ENCODE measurements at regions not wholly inside any gene's neighbourhood (a gene's known extent, or its start where the extent isn't known, plus 50 kb on each side); places are given as distances from the start of the nearest gene placed in this dataset.
A peak's percentile ranks its signal among the peaks of the same experiment; 100 is the strongest.

DNA sequence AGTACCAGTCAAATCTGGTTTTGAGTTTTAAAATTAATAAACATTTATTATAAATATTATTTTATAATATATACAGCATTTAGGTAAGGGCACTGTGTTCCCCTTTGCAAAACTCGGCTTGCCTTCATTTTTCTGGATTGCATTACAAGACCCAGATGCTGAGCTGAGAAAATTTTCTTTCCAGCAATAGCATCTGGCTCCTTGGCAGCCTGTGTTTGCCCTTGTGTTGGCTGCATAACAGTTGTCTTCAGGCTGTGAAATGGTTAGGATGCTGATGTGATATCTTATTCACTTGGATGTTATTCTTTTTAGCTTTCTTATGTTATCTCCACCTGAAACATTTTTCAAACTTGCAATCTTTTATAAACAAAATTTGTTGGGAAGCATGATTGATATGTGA lies 784.4 kb downstream of the DACH1 start:
- TF ChIP-seq TAF1 (IDR thresholded peaks at IDR 0.05; ENCODE audit: low read depth, low read length) (no peak), POLR2AphosphoS5 (IDR thresholded peaks at IDR 0.05; ENCODE audit: low read depth, low read length) (no peak), PAX5 (IDR thresholded peaks at IDR 0.05; ENCODE audit: insufficient read depth, low read length, severe bottlenecking) (no peak), POU2F2 (IDR thresholded peaks at IDR 0.05; ENCODE audit: low read depth, low read length) (no peak), POLR2A (IDR thresholded peaks at IDR 0.05; ENCODE audit: low read depth, low read length) (no peak), SPI1 (IDR thresholded peaks at IDR 0.05; ENCODE audit: low read depth, low read length) (no peak)
- DNase-seq (ENCODE audit: insufficient read length, low spot score) (no peak), FAIRE-seq (no peak)

DNA sequence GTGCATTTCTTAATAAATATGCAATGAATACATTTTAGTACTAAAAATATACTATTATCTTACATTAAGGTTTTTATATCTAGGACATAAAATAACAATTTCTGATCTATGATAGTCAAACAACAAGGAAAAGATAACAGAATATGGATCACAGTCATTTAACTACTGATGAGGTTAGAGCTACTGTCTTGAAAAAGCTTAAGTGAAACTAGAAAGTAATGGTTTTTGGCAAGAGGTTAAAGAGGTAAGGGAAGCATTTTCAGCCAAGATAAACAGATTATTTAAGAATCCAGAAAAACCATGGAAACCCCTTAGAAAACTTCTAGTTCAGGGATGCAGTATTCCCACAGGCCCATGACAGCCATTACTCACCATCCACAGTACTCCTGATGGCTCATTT lies 787.4 kb downstream of the DACH1 start:
- TF ChIP-seq TAF1 (IDR thresholded peaks at IDR 0.05; ENCODE audit: low read depth, low read length) (no peak), POLR2AphosphoS5 (IDR thresholded peaks at IDR 0.05; ENCODE audit: low read depth, low read length) (no peak), PAX5 (IDR thresholded peaks at IDR 0.05; ENCODE audit: insufficient read depth, low read length, severe bottlenecking) (no peak), SPI1 (IDR thresholded peaks at IDR 0.05; ENCODE audit: low read depth, low read length) (no peak), POLR2A (IDR thresholded peaks at IDR 0.05; ENCODE audit: low read depth, low read length) (no peak), POU2F2 (IDR thresholded peaks at IDR 0.05; ENCODE audit: low read depth, low read length) (no peak)
- DNase-seq (ENCODE audit: insufficient read length, low spot score) (no peak), FAIRE-seq (no peak)

DNA sequence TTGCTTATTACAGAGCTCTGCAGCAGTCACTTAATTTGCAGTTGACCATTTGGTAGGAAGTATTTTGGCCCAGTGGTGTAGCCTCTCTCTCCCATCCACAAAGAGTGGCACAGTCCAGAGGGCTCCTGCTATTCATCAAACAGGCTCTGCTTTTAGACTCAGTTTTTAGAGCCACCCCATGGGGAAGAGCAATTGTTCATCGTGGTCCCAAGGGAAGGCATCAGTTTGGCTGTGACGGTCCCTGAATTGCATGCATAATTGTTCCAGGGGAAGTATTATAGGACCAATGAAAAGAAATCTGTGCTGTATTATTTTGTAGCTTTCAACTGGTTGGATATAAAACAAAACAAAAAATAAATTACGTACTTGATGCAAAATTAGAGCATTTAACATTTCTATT lies 799.0 kb downstream of the DACH1 start:
- no peak for TF ChIP-seq POU2F2 (IDR thresholded peaks at IDR 0.05; ENCODE audit: low read depth, low read length)
- no peak for TF ChIP-seq POLR2A (IDR thresholded peaks at IDR 0.05; ENCODE audit: low read depth, low read length)
- TF ChIP-seq SPI1 (IDR thresholded peaks at IDR 0.05; ENCODE audit: low read depth, low read length): no peak
- no peak for TF ChIP-seq PAX5 (IDR thresholded peaks at IDR 0.05; ENCODE audit: insufficient read depth, low read length, severe bottlenecking)
- no peak for TF ChIP-seq POLR2AphosphoS5 (IDR thresholded peaks at IDR 0.05; ENCODE audit: low read depth, low read length)
- no peak for TF ChIP-seq TAF1 (IDR thresholded peaks at IDR 0.05; ENCODE audit: low read depth, low read length)
- FAIRE-seq (no peak), DNase-seq (ENCODE audit: insufficient read length, low spot score) (no peak)

DNA sequence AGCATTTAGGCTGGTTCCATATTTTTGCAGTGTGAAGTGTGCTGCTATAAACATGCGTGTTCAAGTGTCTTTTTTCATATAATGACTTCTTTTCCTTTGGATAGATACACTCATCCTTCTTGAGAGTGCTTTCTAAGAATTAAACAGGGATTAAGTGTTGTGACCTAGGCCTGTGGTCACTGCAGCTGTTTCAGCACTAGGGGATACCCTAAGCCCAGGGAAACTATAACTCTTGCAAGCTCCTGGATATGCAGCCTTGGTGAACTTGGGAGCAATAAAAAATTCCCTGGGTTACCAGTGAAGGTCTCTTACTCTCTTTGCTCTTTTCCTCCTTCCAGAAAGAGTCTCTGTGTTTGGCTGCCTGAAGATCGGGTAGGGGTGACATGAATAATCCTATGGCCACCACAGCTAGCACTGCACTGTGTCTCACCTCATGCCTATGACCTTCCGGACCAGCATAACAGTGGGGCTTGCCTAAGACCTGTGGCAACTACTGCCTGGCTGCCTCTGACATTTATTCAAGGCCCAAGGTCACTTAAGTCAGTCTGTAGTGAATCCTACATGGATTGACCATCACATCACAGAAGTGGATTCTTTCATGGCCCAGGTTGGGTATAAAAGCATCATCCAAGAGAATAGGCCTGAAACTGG lies 799.7 kb downstream of the DACH1 start:
- DNase-seq (ENCODE audit: insufficient read length, low spot score) (no peak), FAIRE-seq (no peak)
- TF ChIP-seq POU2F2 (IDR thresholded peaks at IDR 0.05; ENCODE audit: low read depth, low read length): no peak
- no peak for TF ChIP-seq PAX5 (IDR thresholded peaks at IDR 0.05; ENCODE audit: insufficient read depth, low read length, severe bottlenecking)
- no peak for TF ChIP-seq POLR2A (IDR thresholded peaks at IDR 0.05; ENCODE audit: low read depth, low read length)
- no peak for TF ChIP-seq TAF1 (IDR thresholded peaks at IDR 0.05; ENCODE audit: low read depth, low read length)
- TF ChIP-seq SPI1 (IDR thresholded peaks at IDR 0.05; ENCODE audit: low read depth, low read length): no peak
- TF ChIP-seq POLR2AphosphoS5 (IDR thresholded peaks at IDR 0.05; ENCODE audit: low read depth, low read length): no peak

DNA sequence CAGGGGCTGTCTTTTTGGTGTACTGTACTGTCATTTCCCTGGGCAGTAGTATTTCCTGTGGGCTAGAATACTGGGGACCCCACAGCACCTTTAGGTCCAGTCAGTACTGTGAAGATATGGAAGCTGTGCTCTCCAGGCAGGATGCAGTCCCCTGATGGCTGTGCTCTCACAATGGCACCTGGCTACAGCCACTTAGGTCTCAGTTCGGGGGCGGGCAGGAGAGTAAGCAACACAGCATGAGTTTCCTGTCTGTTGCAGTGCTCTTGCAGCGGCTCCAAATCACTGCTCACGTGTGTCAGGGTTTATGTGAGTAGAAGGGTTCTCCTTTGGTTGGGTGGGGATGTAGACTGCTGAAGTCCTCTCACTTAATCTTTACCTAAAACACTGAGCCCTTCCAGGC lies 810.4 kb downstream of the DACH1 start:
- no peak for FAIRE-seq
- DNase-seq (ENCODE audit: insufficient read length, low spot score): no peak
- TF ChIP-seq TAF1 (IDR thresholded peaks at IDR 0.05; ENCODE audit: low read depth, low read length): no peak
- TF ChIP-seq SPI1 (IDR thresholded peaks at IDR 0.05; ENCODE audit: low read depth, low read length): no peak
- TF ChIP-seq PAX5 (IDR thresholded peaks at IDR 0.05; ENCODE audit: insufficient read depth, low read length, severe bottlenecking): no peak

DNA sequence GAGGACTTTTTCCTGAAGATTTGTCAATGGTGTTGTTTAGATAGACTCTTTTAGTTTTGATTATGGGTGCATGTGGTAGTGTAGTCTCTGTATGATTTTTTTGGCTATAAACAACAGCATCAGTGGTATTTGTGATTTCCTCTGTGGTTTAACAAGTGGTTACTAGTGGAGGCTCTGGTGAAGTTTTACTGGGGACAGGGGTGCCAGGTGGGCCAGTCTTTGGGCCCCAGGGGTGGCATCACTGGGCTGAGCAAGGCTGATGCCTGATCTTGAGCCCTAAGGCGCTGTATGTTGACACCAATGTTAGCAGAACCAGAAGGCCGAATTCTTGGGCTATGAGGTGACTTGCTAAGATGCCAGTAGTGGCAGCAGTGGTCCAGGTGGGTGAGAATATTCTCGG lies 811.4 kb downstream of the DACH1 start:
- TF ChIP-seq POLR2AphosphoS5 (IDR thresholded peaks at IDR 0.05; ENCODE audit: low read depth, low read length) (no peak), TAF1 (IDR thresholded peaks at IDR 0.05; ENCODE audit: low read depth, low read length) (no peak), PAX5 (IDR thresholded peaks at IDR 0.05; ENCODE audit: insufficient read depth, low read length, severe bottlenecking) (no peak), POLR2A (IDR thresholded peaks at IDR 0.05; ENCODE audit: low read depth, low read length) (no peak), SPI1 (IDR thresholded peaks at IDR 0.05; ENCODE audit: low read depth, low read length) (no peak), POU2F2 (IDR thresholded peaks at IDR 0.05; ENCODE audit: low read depth, low read length) (no peak)
- DNase-seq (ENCODE audit: insufficient read length, low spot score): no peak
- FAIRE-seq: no peak

DNA sequence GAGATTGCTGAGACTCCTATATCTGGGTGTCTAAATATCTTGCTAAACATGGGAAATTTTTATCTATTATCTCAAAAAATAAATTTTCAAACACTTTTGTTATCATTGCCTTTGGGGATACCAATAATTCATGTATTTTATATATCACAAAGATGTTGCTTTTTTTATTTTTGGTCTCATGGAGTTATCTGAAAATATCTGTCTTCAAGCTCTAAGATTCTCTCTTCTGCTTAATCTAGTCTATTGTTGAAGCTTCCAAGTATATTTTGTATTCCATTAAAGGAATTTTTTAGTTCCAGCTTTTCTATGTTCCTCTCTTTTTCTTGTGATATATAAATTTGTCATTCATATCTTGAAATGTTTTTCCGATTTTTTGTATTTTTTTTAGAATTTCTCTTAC lies 812.0 kb downstream of the DACH1 start:
- DNase-seq (ENCODE audit: insufficient read length, low spot score): no peak
- no peak for TF ChIP-seq SPI1 (IDR thresholded peaks at IDR 0.05; ENCODE audit: low read depth, low read length)
- TF ChIP-seq POU2F2 (IDR thresholded peaks at IDR 0.05; ENCODE audit: low read depth, low read length): no peak
- TF ChIP-seq TAF1 (IDR thresholded peaks at IDR 0.05; ENCODE audit: low read depth, low read length): no peak
- no peak for TF ChIP-seq POLR2A (IDR thresholded peaks at IDR 0.05; ENCODE audit: low read depth, low read length)
- no peak for TF ChIP-seq PAX5 (IDR thresholded peaks at IDR 0.05; ENCODE audit: insufficient read depth, low read length, severe bottlenecking)
- no peak for TF ChIP-seq POLR2AphosphoS5 (IDR thresholded peaks at IDR 0.05; ENCODE audit: low read depth, low read length)
- FAIRE-seq: no peak

DNA sequence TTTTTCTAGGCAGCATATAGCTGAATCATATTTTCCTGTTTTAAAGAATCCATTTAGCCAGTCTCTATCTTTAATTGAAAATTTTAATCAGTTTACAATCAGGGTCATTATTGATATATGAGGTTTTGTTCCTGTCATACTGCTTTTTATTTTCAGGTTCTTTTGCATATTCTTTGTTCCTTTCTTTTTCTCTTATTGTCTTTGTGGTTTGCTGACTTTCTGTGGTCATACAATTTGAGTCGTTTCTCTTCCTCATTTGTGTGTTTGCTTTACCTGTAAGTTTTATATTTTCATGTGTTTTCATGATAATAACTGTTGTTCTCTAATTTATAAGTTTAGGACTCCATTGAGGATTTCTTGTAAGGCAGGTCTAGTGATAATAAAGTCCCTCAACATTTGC lies 812.6 kb downstream of the DACH1 start:
- TF ChIP-seq SPI1 (IDR thresholded peaks at IDR 0.05; ENCODE audit: low read depth, low read length) (peak; percentile 83), POLR2A (IDR thresholded peaks at IDR 0.05; ENCODE audit: low read depth, low read length) (no peak), POU2F2 (IDR thresholded peaks at IDR 0.05; ENCODE audit: low read depth, low read length) (no peak), PAX5 (IDR thresholded peaks at IDR 0.05; ENCODE audit: insufficient read depth, low read length, severe bottlenecking) (no peak), POLR2AphosphoS5 (IDR thresholded peaks at IDR 0.05; ENCODE audit: low read depth, low read length) (no peak), TAF1 (IDR thresholded peaks at IDR 0.05; ENCODE audit: low read depth, low read length) (no peak)
- peak; percentile 47 for FAIRE-seq
- DNase-seq (ENCODE audit: insufficient read length, low spot score): no peak

DNA sequence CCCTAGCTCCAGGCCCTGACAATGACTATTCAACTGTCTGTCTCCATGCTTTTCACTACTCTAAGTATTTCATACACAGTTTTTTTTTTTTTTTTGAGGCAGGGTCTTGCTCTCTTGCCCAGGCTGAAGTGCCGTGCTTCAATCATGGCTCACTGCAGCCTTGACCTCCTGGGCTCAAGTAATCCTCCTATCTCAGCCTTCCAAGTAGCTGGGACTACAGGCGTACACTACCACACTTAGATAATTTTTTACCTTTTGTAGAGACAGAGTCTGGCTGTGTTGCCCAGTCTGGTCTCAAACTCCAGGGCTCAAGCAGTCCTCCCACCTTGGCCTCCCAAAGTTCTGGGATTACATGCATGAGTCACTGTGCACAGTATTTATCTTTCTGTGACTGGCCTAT lies 815.4 kb downstream of the DACH1 start:
- FAIRE-seq (no peak), DNase-seq (ENCODE audit: insufficient read length, low spot score) (no peak)
- TF ChIP-seq POLR2AphosphoS5 (IDR thresholded peaks at IDR 0.05; ENCODE audit: low read depth, low read length): no peak
- no peak for TF ChIP-seq POU2F2 (IDR thresholded peaks at IDR 0.05; ENCODE audit: low read depth, low read length)

DNA sequence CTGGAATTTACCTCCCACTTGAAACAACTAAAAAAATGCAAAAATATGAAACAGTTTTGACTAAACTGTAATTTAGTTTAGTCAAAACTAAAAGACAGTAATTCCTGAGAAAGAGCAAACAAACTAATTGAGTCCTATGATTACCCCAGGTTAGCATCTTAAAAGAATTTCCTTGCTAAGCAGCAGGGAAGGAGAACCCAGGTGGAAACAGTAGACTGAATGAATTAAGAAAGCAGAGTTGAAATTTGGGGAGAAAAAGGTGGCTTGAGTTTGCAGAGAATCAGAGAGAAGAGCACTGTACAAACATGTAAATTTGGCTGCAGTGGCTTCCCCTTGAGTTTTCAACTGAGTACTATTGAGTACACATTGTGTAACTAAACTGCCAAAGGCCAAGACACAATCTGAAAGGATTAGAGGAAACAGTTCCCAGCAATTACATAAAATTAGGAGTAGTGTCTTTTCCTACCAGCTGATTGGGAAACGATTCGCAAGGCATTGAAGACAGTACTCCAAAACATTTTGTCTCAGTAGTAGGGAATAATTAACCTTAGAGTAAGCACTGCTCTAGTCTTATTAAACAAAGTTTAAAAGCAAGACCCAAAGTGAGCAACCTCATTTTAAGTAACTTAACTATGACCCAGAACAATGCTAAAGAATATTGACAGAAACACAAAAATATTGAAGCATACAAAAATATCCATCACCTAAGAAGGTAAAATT lies 820.5 kb downstream of the DACH1 start:
- DNase-seq (ENCODE audit: insufficient read length, low spot score) (no peak), FAIRE-seq (no peak)
- TF ChIP-seq POLR2AphosphoS5 (IDR thresholded peaks at IDR 0.05; ENCODE audit: low read depth, low read length) (no peak), POU2F2 (IDR thresholded peaks at IDR 0.05; ENCODE audit: low read depth, low read length) (no peak), POLR2A (IDR thresholded peaks at IDR 0.05; ENCODE audit: low read depth, low read length) (no peak)

Measured in GM12891 (cell line).